ENCODE measurements at regions not wholly inside any gene's neighbourhood (a gene's known extent, or its start where the extent isn't known, plus 50 kb on each side); places are given as distances from the start of the nearest gene placed in this dataset.

- H4K20me1 ChIP-seq (ENCODE audit: control insufficient read depth, insufficient read depth, low read depth, low read length), result no peaks in the 10 kb centered on the region
- no peaks in the 10 kb centered on the region; the same call in 1 of the 2 replicates for H3K9me3 ChIP-seq (ENCODE audit: control insufficient read depth, insufficient read depth, low read length)
- no peaks in the 10 kb centered on the region for H3K4me1 ChIP-seq (ENCODE audit: control insufficient read depth, low read length)
- no peaks in the 10 kb centered on the region for H3K36me3 ChIP-seq (ENCODE audit: control insufficient read depth, low read length)
- no peaks in the 10 kb centered on the region for H3F3A ChIP-seq (ENCODE audit: control insufficient read depth, insufficient read depth)
- H3K4me2 ChIP-seq (ENCODE audit: low read length), result no peak overlapping the region
- H3K4me3 ChIP-seq (ENCODE audit: low read length), result no peak overlapping the region
- H3K27me3 ChIP-seq (ENCODE audit: control insufficient read depth, low read length), result no peaks in the 10 kb centered on the region
- H3K79me2 ChIP-seq (ENCODE audit: control insufficient read depth, low read length), result no peaks in the 10 kb centered on the region
- TF ChIP-seq EZH2phosphoT487 (IDR thresholded peaks at IDR 0.05; ENCODE audit: borderline replicate concordance, low read length), result no peak
- TF ChIP-seq, protein P1, sequence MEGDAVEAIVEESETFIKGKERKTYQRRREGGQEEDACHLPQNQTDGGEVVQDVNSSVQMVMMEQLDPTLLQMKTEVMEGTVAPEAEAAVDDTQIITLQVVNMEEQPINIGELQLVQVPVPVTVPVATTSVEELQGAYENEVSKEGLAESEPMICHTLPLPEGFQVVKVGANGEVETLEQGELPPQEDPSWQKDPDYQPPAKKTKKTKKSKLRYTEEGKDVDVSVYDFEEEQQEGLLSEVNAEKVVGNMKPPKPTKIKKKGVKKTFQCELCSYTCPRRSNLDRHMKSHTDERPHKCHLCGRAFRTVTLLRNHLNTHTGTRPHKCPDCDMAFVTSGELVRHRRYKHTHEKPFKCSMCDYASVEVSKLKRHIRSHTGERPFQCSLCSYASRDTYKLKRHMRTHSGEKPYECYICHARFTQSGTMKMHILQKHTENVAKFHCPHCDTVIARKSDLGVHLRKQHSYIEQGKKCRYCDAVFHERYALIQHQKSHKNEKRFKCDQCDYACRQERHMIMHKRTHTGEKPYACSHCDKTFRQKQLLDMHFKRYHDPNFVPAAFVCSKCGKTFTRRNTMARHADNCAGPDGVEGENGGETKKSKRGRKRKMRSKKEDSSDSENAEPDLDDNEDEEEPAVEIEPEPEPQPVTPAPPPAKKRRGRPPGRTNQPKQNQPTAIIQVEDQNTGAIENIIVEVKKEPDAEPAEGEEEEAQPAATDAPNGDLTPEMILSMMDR (IDR thresholded peaks at IDR 0.05; ENCODE audit: low read depth, low read length, poor library complexity, severe bottlenecking), result no peak
- no peaks in the 10 kb centered on the region for H3K9me2 ChIP-seq (replicated peaks; ENCODE audit: control insufficient read depth, low read length)
- no peak overlapping the region for H3K27ac ChIP-seq (ENCODE audit: low read depth, low read length)
Observed at GRCh38 chr3:69602112-69602511, 137.2 kb upstream of the MITF start.

- Histone ChIP-seq H3K4me1 (ENCODE audit: control insufficient read depth, low read length) (no peaks in the 10 kb centered on the region), H3K9me3 (ENCODE audit: control insufficient read depth, insufficient read depth, low read length) (no peaks in the 10 kb centered on the region), H3K27me3 (ENCODE audit: control insufficient read depth, low read length) (no peaks in the 10 kb centered on the region)
Observed at GRCh38 chr3:69594286-69594685, 145.0 kb upstream of the MITF start.

GRCh38 chr3:69591164-69591736 is 148.0 kb upstream of the MITF start:
- Histone ChIP-seq H3K4me1 (ENCODE audit: control insufficient read depth, low read length) (no peaks in the 10 kb centered on the region), H3K27me3 (ENCODE audit: control insufficient read depth, low read length) (no peaks in the 10 kb centered on the region), H3K79me2 (ENCODE audit: control insufficient read depth, low read length) (no peaks in the 10 kb centered on the region), H4K20me1 (ENCODE audit: control insufficient read depth, insufficient read depth, low read depth, low read length) (no peaks in the 10 kb centered on the region), H3K36me3 (ENCODE audit: control insufficient read depth, low read length) (no peaks in the 10 kb centered on the region), H3K4me2 (ENCODE audit: low read length) (no peak overlapping the region), H3K9me2 (replicated peaks; ENCODE audit: control insufficient read depth, low read length) (no peaks in the 10 kb centered on the region), H3K27ac (ENCODE audit: low read depth, low read length) (no peak overlapping the region), H3K4me3 (ENCODE audit: low read length) (no peak overlapping the region), H3F3A (ENCODE audit: control insufficient read depth, insufficient read depth) (no peaks in the 10 kb centered on the region), H3K9me3 (ENCODE audit: control insufficient read depth, insufficient read depth, low read length) (peaks cover 6% of the 10 kb centered on the region; the same call in 1 of the 2 replicates)
- TF ChIP-seq, protein P1 (IDR thresholded peaks at IDR 0.05; ENCODE audit: low read depth, low read length, poor library complexity, severe bottlenecking), result no peak
- TF ChIP-seq EZH2phosphoT487 (IDR thresholded peaks at IDR 0.05; ENCODE audit: borderline replicate concordance, low read length), result no peak

More at GRCh38 chr3:69594286-69594685, 145.0 kb upstream of the MITF start:
- Histone ChIP-seq H3K79me2 (ENCODE audit: control insufficient read depth, low read length) (no peaks in the 10 kb centered on the region), H3K4me3 (ENCODE audit: low read length) (no peak overlapping the region), H4K20me1 (ENCODE audit: control insufficient read depth, insufficient read depth, low read depth, low read length) (no peaks in the 10 kb centered on the region), H3K9me2 (replicated peaks; ENCODE audit: control insufficient read depth, low read length) (no peaks in the 10 kb centered on the region), H3F3A (ENCODE audit: control insufficient read depth, insufficient read depth) (no peaks in the 10 kb centered on the region), H3K27ac (ENCODE audit: low read depth, low read length) (no peak overlapping the region), H3K36me3 (ENCODE audit: control insufficient read depth, low read length) (no peaks in the 10 kb centered on the region), H3K4me2 (ENCODE audit: low read length) (no peak overlapping the region)
- TF ChIP-seq, protein P1 (IDR thresholded peaks at IDR 0.05; ENCODE audit: low read depth, low read length, poor library complexity, severe bottlenecking), result no peak
- no peak for TF ChIP-seq EZH2phosphoT487 (IDR thresholded peaks at IDR 0.05; ENCODE audit: borderline replicate concordance, low read length)

Data from DOHH2 (cell line).